ENCODE measurements at regions not wholly inside any gene's neighbourhood (a gene's known extent, or its start where the extent isn't known, plus 50 kb on each side); places are given as distances from the start of the nearest gene placed in this dataset.

DNA sequence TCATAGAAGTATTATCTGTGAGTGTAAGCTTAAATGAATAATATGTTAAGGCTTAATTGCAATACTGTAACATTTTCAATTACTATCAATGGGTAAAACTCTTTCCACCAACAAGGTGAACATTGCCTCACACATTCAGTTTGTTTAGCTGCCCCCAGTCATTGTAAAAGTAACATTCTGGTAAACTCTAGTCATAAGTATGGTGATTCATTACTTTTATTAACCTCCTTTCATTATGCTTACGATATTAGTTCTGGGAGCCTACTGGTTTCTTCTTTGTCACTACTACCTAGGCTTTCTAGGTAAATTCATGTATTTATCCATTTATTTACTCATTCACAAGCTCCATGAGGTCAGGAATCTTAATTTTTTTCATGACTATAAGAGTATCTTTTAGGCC, 412.8 kb upstream of the SLIT2 start:
- in situ Hi-C loops (cut with MboI; ENCODE audit: low pct_unique_long_range_greater_than_20kb, low sequenced_read_pairs): no loop called here
- DNase-seq: no peak

DNA sequence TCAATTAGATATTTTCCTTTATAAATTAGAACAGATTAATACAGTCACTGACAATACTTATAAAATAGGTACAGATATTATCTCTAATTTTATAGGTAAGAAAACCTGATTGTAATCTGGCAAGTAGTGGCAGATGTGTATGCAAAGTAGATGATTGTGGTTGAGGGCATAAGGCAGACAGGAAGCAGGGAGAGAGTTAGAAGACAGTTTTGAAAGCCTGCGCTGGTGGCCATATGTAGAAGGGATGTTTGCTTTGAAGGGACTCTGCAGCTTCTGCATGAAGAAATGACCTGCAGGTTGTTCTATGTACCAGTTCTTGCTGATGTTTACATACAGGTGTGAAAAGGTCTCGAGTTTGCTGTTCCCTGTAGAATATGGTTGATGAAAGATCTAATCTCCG, 416.3 kb upstream of the SLIT2 start:
- in situ Hi-C loops (cut with MboI; ENCODE audit: low pct_unique_long_range_greater_than_20kb, low sequenced_read_pairs): no loop called here

DNA sequence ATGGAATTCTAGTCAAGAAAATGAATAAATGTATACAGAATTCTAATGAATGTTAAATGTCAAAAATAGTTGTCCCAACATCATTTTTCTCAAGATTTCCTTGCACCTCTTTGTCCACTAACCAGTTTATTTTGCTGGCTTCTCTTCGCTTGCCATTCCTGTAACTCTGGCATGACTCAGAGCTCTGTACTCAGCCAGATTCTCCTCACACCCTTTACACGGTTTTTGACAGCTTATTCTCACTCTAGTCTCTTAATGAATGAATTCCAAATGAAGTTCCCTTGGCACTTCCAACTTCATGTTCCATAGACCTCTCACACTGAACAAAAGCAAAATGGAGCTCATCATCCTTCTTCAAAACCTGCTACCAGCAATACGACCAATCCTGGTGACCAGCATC, 419.3 kb upstream of the SLIT2 start:
- in situ Hi-C loops (cut with MboI; ENCODE audit: low pct_unique_long_range_greater_than_20kb, low sequenced_read_pairs): no loop called here
- no peak for DNase-seq

More for the DNA sequence above, 416.3 kb upstream of the SLIT2 start:
- no peak for DNase-seq

DNA sequence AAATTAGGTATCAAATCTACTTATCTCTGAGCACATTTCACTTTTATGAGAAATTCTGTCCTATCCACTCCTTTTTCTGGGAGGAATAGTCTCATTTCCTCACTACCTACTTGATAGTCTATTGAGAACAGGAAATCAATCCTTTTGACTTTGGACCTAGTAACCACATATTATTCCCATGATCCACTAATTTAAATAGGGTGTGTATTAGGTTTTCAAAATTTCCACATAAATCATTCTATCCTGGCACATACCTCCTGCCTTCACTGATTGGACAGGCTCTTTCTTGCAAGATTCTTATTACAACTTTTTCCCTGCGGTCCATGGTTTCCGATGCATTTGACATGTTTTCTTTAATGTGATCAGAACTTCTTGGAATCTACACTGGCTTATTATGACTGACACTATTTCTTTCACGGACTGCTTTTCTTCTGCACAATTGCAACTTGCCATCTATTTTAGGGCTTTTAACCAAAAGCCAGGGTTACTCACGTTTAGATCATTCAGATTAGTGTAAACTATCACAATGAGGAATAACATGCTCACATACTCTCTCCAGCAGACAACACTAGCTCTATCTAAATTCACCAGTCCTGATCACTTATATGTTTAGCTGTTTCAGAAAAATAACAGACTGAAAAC, 419.9 kb upstream of the SLIT2 start:
- in situ Hi-C loops (cut with MboI; ENCODE audit: low pct_unique_long_range_greater_than_20kb, low sequenced_read_pairs): no loop called here
- DNase-seq: no peak

DNA sequence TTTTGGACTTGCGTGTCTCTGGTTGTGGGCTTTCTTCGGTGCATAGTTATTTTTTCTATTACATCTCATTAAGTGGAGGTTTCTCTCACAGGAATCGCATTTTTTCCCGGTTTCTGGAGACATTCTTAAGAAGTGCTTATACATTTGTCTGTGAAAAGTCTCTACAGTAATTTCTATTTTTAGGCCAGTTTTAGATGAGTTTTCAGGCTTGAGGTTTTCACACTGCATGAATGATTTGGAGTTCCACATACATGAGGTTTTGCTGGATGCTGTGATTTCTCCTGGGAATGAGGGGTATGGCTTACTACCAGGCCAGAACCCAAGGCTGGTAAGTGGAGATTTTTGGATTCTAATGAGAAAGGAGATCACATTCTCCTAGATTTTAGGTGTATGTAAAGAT, 422.6 kb upstream of the SLIT2 start:
- in situ Hi-C loops (cut with MboI; ENCODE audit: low pct_unique_long_range_greater_than_20kb, low sequenced_read_pairs): no loop called here
- DNase-seq: no peak

DNA sequence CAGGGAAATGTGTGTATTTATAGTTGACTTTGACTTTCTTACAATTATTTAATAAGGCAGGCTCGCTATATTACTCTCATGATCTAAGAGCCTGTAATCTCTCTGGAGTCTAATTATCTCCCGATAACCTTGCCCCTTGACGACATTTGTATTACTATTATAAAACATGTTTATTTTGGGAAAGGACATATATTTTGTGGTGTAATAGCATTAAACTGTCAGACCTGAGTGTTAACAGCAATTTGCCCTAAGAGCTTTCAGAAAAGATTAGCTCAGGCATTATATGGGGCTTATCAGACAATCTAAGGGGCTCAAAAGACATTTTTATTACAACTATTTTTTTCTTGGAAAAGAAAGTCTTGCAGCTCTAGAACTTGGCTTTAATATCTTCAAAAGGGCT, 427.9 kb upstream of the SLIT2 start:
- in situ Hi-C loops (cut with MboI; ENCODE audit: low pct_unique_long_range_greater_than_20kb, low sequenced_read_pairs): no loop called here
- DNase-seq: no peak

DNA sequence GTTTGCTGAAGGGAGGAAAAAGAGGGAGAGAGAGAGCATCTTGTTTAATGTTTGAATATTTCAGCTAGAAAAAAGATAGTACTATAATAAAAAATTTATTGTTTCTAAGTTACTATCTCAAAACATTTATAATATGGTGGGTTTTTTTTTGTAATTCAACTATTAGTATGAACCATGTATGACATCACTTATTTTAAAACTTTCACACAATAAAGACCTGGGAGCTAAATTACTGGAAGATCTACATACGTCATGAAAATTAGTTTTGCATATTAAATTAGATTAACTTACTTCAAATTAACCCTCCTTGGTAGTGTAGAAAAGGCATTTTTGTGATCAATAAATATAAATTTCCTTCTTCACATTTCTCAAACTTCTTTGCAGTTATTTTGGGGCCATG, 432.0 kb upstream of the SLIT2 start:
- no peak for DNase-seq
- in situ Hi-C loops (cut with MboI; ENCODE audit: low pct_unique_long_range_greater_than_20kb, low sequenced_read_pairs): no loop called here

- no peak for DNase-seq
- in situ Hi-C loops (cut with MboI; ENCODE audit: low pct_unique_long_range_greater_than_20kb, low sequenced_read_pairs): no loop called here
These were observed 441.7 kb upstream of the SLIT2 start for GRCh38 chr4:19809989-19810388.

- no peak for DNase-seq
- in situ Hi-C loops (cut with MboI; ENCODE audit: low pct_unique_long_range_greater_than_20kb, low sequenced_read_pairs): no loop called here
These were observed 444.2 kb upstream of the SLIT2 start for GRCh38 chr4:19807505-19807904.

- in situ Hi-C loops (cut with MboI; ENCODE audit: low pct_unique_long_range_greater_than_20kb, low sequenced_read_pairs): no loop called here
- no peak for DNase-seq
These were observed 444.8 kb upstream of the SLIT2 start for GRCh38 chr4:19806865-19807264.

DNA sequence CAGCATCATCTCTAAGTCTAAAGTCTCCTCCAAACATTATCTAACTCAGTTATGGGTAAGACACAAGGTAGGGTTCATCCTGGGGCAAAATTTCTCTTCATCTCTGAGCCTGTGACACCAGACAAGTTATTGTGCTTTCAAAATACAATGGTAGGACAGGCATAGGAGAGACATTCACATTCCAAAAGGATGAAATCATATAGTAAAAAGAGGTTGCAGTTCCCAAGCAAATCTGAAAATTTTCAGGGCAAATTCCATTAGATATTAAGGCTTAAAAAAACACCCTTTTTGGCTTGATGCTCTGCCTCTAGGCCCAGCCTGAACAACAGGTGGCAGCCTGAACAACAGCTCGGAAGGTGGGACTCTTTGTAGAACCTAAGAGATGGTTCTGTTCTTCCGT, 448.3 kb upstream of the SLIT2 start:
- DNase-seq: no peak
- in situ Hi-C loops (cut with MboI; ENCODE audit: low pct_unique_long_range_greater_than_20kb, low sequenced_read_pairs): no loop called here

GRCh38 chr4:19793831-19794230, 457.9 kb upstream of the SLIT2 start:
- in situ Hi-C loops (cut with MboI; ENCODE audit: low pct_unique_long_range_greater_than_20kb, low sequenced_read_pairs): no loop called here
- no peak for DNase-seq

GRCh38 chr4:19791422-19792123, 460.1 kb upstream of the SLIT2 start:
- in situ Hi-C loops (cut with MboI; ENCODE audit: low pct_unique_long_range_greater_than_20kb, low sequenced_read_pairs): no loop called here
- DNase-seq: no peak

- in situ Hi-C loops (cut with MboI; ENCODE audit: low pct_unique_long_range_greater_than_20kb, low sequenced_read_pairs): no loop called here
- no peak for DNase-seq
These were observed 465.1 kb upstream of the SLIT2 start for GRCh38 chr4:19786616-19787015.

DNA sequence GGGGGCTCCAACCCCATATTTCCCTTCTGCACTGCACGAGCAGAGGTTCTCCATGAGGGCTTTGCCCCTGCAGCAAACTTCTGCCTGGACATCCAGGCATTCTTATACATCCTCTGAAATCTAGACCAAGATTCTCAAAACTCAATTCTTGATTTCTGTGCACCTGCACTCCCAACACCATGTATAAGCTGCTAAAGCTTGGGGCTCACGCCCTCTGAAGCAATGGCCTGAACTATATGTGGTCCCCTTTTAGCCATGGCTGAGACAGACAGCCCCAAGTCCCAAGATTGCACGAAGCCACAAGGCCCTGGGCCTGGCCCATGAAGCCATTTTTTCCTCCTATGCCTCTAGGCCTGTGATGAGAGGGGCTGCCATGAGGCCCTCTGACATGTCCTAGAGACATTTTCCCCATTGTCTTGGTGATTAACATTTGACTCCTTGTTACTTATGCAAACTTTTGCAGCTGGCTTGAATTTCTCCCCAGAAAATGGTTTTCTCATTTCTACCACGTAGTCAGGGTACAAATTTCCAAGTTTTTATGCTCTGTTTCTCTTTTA, 468.0 kb upstream of the SLIT2 start:
- no peak for DNase-seq
- in situ Hi-C loops (cut with MboI; ENCODE audit: low pct_unique_long_range_greater_than_20kb, low sequenced_read_pairs): no loop called here

DNA sequence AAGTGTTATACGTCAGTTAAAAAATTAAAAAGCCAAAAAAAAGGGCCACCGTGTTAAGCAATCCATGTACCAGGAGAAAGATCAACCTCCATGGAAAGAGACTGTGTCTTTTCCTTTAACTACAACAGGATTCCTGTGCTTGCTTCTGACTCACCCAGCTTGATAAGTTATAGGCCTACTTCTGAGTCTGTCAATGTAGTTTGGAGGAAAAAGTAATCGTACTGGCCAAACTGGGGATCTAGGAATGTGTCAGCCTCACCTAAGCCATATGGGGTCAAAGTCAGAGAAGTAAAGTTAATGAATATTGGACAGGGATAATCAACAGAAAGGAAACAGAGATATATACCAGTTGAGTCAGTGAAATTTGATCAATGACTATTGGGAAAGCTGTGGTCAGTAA, 470.8 kb upstream of the SLIT2 start:
- in situ Hi-C loops (cut with MboI; ENCODE audit: low pct_unique_long_range_greater_than_20kb, low sequenced_read_pairs): no loop called here
- no peak for DNase-seq

- in situ Hi-C loops (cut with MboI; ENCODE audit: low pct_unique_long_range_greater_than_20kb, low sequenced_read_pairs): no loop called here
- DNase-seq: no peak
These were observed 474.8 kb upstream of the SLIT2 start for GRCh38 chr4:19776929-19777328.

- DNase-seq: no peak
- in situ Hi-C loops (cut with MboI; ENCODE audit: low pct_unique_long_range_greater_than_20kb, low sequenced_read_pairs): no loop called here
These were observed 475.7 kb upstream of the SLIT2 start for GRCh38 chr4:19776021-19776459.

DNA sequence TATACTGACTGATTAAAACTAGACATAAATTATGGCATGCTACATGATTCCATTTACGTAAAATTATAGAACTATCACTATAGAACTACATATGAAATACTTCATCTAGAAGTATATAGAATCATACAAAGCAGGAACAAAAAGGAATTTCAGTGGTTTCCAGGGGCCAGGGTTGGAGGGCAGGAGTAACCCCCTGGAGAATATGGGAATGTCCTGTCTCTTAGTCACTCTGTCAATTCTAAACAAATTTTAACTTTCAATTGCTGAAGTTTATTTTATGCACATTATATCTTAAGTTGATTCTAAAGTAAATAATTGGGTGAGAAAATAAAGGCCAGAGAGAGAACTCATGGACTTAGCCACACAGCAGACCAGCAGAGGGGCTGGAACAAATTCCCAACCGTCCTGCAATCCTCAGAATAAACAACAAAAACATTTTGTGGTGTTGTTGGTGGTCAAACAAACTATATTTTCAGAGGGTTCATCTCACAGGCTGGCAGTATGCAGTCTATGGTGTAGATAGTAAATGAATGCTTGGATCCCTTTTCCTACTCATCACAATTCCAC, 476.9 kb upstream of the SLIT2 start:
- in situ Hi-C loops (cut with MboI; ENCODE audit: low pct_unique_long_range_greater_than_20kb, low sequenced_read_pairs): no loop called here
- DNase-seq: no peak

DNA sequence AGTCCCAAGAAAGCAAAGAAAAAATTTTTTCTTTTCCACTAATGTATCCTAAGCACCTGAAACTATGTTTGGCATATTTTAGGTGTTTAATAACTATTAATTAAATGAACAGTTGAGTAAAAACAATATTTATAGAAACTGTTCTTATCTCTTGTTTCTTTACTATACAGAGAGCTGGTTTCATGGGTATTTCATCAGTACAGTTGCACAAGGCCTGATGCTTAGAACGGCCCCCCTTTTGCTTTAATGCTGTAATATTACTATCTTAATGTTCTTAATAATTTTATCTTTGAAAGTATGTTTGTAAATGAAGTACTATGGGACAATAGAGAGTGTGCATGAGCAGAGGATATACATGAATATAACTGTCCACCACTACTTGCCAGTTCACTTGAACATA, 479.1 kb upstream of the SLIT2 start:
- in situ Hi-C loops (cut with MboI; ENCODE audit: low pct_unique_long_range_greater_than_20kb, low sequenced_read_pairs): no loop called here
- DNase-seq: no peak

DNA sequence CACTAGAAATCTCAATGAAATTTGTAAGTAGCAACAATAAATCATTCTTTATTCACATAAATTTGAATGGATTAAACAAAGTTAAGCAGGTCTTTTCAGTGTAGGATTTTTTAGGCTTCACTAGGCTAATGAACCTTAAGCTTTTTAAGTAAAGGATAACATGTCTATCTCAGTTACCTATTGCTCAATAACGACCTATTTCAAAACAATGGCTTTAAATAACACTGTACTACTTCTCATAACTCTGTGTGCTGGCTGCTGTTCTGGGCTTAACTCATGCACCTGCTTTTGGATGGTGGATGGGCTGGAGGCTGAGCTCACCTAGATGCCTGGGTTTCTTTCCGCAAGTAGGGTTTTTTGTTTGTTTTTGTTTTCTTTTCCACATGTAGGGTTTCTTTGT, 495.0 kb upstream of the SLIT2 start:
- no peak for DNase-seq
- in situ Hi-C loops (cut with MboI; ENCODE audit: low pct_unique_long_range_greater_than_20kb, low sequenced_read_pairs): no loop called here
